Transverse colon (tissue), 4 donors: ENCODE measurements at regions not wholly inside any gene's neighbourhood (a gene's known extent, or its start where the extent isn't known, plus 50 kb on each side); places are given as distances from the start of the nearest gene placed in this dataset.
"Not testable (repeated sequence)": the region's sequence is repeated elsewhere in the genome, so short reads cannot be mapped to it uniquely, and the experiment has no call there.

ENCODE experiments used
- DNase-seq: peaks from one replicate; pipeline ENCODE4 v3.0.0-alpha.2; 2019
- H3K27ac ChIP-seq, 4 donors: fragments of 200-600 bp; sonication (generic); 2 replicates each; pipeline ENCODE4 v1.5.1; 2016 to 2018; ENCODE audit warnings: inconsistent platforms in 4 of 4
- H3K27me3 ChIP-seq: fragments of 200-600 bp; sonication (generic); 2 replicates; pipeline ENCODE4 v1.5.1; 2017; ENCODE audit warnings: inconsistent platforms
- H3K36me3 ChIP-seq, 4 donors: fragments of 200-600 bp; sonication (generic); 2 replicates each; pipeline ENCODE4 v1.5.1; 2017 to 2019; ENCODE audit warnings: inconsistent platforms in 4 of 4
- H3K4me1 ChIP-seq, 4 donors: fragments of 200-600 bp; sonication (generic); 2 replicates each; pipeline ENCODE4 v1.5.1; 2017 to 2020; ENCODE audit warnings: inconsistent platforms in 4 of 4
- H3K4me3 ChIP-seq, 4 donors: fragments of 200-600 bp; sonication (generic); 1 replicate in 1 of 4; 2 replicates in 3 of 4; pipeline versions ENCODE4 v1.5.1 to v1.6.1; 2017 to 2019; ENCODE audit warnings: inconsistent platforms in 4 of 4
- H3K9me3 ChIP-seq, 2 donors: fragments of 200-600 bp; sonication (generic); 2 replicates each; pipeline ENCODE4 v1.5.1; 2017 to 2019; ENCODE audit warnings: inconsistent platforms in 2 of 2
- EP300 ChIP-seq: sonication (generic); formaldehyde crosslinking; IDR thresholded peaks from one replicate; pipeline ENCODE4 v1.6.1; 2017; ENCODE audit warnings: antibody characterized with exemption, low read depth
- POLR2A ChIP-seq: fragments of 450-650 bp; IDR thresholded peaks from one replicate; pipeline ENCODE4 v1.6.1; 2016; ENCODE audit warnings: antibody characterized with exemption, mild to moderate bottlenecking, moderate library complexity
- POLR2AphosphoS5 ChIP-seq, 3 donors: sonication (generic); formaldehyde crosslinking; IDR thresholded peaks; one replicate each; pipeline ENCODE4 v1.6.1; 2016; ENCODE audit warnings: antibody characterized with exemption in 3 of 3
- WGBS, 2 donors: methylation state at CpG; one replicate each; pipeline ENCODE4 v1.1.5; 2018; ENCODE audit warnings: low coverage in 1 of 2; 5-methylcytosine and 5-hydroxymethylcytosine counted together
- in situ Hi-C, 4 donors: fragments of 200-750 bp; cut with MboI; loops; one replicate each; pipeline versions ENCODE4 v1.15.0 to v1.15.1; 2017; ENCODE audit warnings: low sequenced_read_pairs in 3 of 4, low pct_ligation_motif_present in 1 of 4, low pct_unique_long_range_greater_than_20kb in 1 of 4
- intact Hi-C: fragments of 100-400 bp; cut with DNase I; formaldehyde crosslinking; loops from one replicate; pipeline ENCODE4 v1.15.1; 2023; ENCODE audit warnings: low total_unique reads
- TF ChIP-seq, protein P1 (sequence below), 5 experiments: fragments of 200-600 bp in 3 of 5; fragments of 450-650 bp in 2 of 5; sonication (generic) in 3 of 5; IDR thresholded peaks; 1 replicate in 2 of 5; 2 replicates in 3 of 5; pipeline ENCODE4 v1.5.1; 2016 to 2017; ENCODE audit warnings: antibody characterized with exemption in 5 of 5, inconsistent platforms in 3 of 5, mild to moderate bottlenecking in 2 of 5, moderate library complexity in 1 of 5

GRCh38 chr7:91357901-91358300 lies 93.7 kb downstream of the FZD1 start:
- no peaks in the 10 kb centered on the region for H3K9me3 ChIP-seq

GRCh38 chr7:91358303-91358702 lies 94.1 kb downstream of the FZD1 start:
- intact Hi-C loops = no loop called here
- 60 to 61% methylated on average over 2 of the region's 2 CpGs for WGBS, 2 donors
- H3K27me3 ChIP-seq = no peaks in the 10 kb centered on the region

More at GRCh38 chr7:91357901-91358300, 93.7 kb downstream of the FZD1 start:
- intact Hi-C loops = no loop called here
- H3K4me1 ChIP-seq = no peaks in the 10 kb centered on the region
- no peak overlapping the region for H3K4me3 ChIP-seq
- in situ Hi-C loops = no loop called here
- H3K27me3 ChIP-seq = no peaks in the 10 kb centered on the region
- H3K27ac ChIP-seq = no peak overlapping the region
- DNase-seq = no peak
- no peaks in the 10 kb centered on the region for H3K36me3 ChIP-seq
- WGBS, 2 donors = 58 to 65% methylated on average over 1 of the region's 1 CpG
- TF ChIP-seq, protein P1, sequence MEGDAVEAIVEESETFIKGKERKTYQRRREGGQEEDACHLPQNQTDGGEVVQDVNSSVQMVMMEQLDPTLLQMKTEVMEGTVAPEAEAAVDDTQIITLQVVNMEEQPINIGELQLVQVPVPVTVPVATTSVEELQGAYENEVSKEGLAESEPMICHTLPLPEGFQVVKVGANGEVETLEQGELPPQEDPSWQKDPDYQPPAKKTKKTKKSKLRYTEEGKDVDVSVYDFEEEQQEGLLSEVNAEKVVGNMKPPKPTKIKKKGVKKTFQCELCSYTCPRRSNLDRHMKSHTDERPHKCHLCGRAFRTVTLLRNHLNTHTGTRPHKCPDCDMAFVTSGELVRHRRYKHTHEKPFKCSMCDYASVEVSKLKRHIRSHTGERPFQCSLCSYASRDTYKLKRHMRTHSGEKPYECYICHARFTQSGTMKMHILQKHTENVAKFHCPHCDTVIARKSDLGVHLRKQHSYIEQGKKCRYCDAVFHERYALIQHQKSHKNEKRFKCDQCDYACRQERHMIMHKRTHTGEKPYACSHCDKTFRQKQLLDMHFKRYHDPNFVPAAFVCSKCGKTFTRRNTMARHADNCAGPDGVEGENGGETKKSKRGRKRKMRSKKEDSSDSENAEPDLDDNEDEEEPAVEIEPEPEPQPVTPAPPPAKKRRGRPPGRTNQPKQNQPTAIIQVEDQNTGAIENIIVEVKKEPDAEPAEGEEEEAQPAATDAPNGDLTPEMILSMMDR (IDR thresholded peaks at IDR 0.05) = no peak
- TF ChIP-seq POLR2AphosphoS5 (IDR thresholded peaks at IDR 0.05) (no peak), POLR2A (no peak), EP300 (no peak)

GRCh38 chr7:91365097-91365496 lies 100.9 kb downstream of the FZD1 start:
- H3K4me1 ChIP-seq, H3K27ac ChIP-seq, H3K36me3 ChIP-seq, H3K9me3 ChIP-seq, DNase-seq, H3K4me3 ChIP-seq, H3K27me3 ChIP-seq, in situ Hi-C loops: not testable (repeated sequence)
- 67 to 69% methylated on average over 5 of the region's 5 CpGs for WGBS, 2 donors
- intact Hi-C loops = loop anchor here (1.0 kb wide), 1 partner anchor 9 kb away; no protein-coding TSS in a partner anchor

More at GRCh38 chr7:91358303-91358702, 94.1 kb downstream of the FZD1 start:
- Histone ChIP-seq H3K9me3 (no peaks in the 10 kb centered on the region), H3K36me3 (no peaks in the 10 kb centered on the region), H3K4me3 (no peak overlapping the region), H3K27ac (no peak overlapping the region), H3K4me1 (no peaks in the 10 kb centered on the region)
- in situ Hi-C loops = no loop called here
- no peak for DNase-seq
- TF ChIP-seq EP300 = no peak
- TF ChIP-seq, protein P1 (IDR thresholded peaks at IDR 0.05) = no peak
- no peak for TF ChIP-seq POLR2A
- no peak for TF ChIP-seq POLR2AphosphoS5 (IDR thresholded peaks at IDR 0.05)

DNA sequence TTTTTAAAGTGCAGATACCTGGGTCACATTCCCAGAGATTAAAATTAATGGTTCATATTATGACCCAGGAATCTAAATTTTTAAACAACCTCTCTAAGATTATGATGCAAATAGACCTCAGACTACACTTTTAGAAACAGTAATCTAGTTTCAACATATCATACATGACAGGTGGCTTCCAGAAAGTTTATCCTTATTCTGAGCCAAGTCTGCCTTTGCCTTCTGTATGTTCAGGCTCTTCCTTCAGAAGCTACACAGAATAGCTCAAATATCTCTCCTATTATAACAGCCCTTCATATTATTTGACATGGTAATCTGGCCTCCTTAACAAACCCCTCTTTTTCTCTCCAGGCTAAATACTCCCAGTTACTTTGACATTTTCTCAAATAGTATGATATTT lies 101.9 kb downstream of the FZD1 start:
- intact Hi-C loops = no loop called here

More for the DNA sequence above, 101.9 kb downstream of the FZD1 start:
- in situ Hi-C loops = no loop called here
- Histone ChIP-seq H3K4me1 (no peaks in the 10 kb centered on the region), H3K27me3 (no peaks in the 10 kb centered on the region), H3K9me3 (no peaks in the 10 kb centered on the region), H3K36me3 (no peaks in the 10 kb centered on the region), H3K4me3 (no peak overlapping the region), H3K27ac (no peak overlapping the region)
- no peak for DNase-seq
- TF ChIP-seq POLR2AphosphoS5 (IDR thresholded peaks at IDR 0.05) (no peak), POLR2A (no peak), EP300 (no peak)
- TF ChIP-seq, protein P1 (IDR thresholded peaks at IDR 0.05) = no peak
